Fibroblast of peridontal ligament (primary cell): ENCODE measurements at regions not wholly inside any gene's neighbourhood (a gene's known extent, or its start where the extent isn't known, plus 50 kb on each side); places are given as distances from the start of the nearest gene placed in this dataset.
A peak's percentile ranks its signal among the peaks of the same experiment; 100 is the strongest.

Source experiments
- DNase-seq: peaks from one replicate; pipeline ENCODE4 v3.0.0-alpha.2; 2010; ENCODE audit errors: extremely low read depth

DNA sequence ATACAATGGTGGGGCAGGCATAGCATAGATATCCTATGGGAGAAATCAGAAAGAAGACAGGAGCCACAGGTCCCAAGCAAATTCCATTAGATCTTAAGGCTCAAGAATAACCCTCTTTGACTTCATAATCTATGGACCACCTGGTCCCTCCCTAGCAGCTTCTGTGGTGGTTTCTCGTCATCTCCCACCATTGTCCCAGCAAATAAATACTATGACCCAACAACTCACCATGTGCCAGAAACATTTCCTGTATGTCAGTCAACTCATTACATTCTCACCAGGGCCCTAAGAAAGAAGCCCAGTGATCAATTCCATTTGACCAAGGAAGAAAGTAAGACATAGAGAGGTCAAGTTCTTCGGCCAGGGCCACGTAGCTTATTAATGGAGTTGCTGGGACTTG, 646.2 kb downstream of the VRK1 start:
- no peak for DNase-seq

DNA sequence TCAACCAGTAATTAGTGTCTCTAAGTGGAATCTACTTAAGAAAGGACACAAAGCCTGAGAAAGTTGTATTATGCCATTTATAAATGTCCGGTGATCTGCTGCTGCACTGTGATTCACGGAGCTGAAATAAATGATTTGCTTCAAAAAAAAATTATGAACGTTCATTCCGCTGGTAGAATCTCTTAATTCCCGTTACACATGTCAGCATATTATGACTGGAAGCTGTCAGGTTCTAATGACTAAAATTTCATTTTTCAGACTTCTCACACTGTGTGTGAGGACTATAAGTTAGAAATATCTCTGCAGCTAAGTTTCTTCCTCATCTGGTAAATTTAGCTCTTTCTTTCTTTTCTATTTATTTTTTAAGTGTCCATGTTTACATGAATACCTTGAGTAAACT, 647.1 kb downstream of the VRK1 start:
- no peak for DNase-seq

- DNase-seq: no peak
These were observed 648.2 kb downstream of the VRK1 start for GRCh38 chr14:97445367-97445766.

DNA sequence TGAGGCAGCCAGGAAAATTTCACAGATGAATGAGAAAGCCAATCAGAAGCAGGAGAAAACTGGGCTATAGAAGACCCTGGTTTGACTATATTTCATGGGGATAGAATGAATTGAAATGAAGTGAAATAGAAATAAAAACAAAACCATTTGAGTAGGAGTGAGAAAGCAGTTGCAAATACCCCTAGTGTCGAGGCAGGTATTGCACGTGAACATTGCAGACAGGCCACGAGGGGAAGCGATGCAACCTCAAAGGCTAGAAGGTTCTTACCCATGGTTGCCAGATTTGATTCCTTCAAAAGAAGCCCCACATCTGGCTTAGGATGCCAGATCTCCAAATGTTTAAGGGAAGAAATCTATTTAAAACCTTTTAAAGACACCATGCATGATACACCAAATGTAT, 648.9 kb downstream of the VRK1 start:
- no peak for DNase-seq

GRCh38 chr14:97452314-97452713, 655.1 kb downstream of the VRK1 start:
- DNase-seq: no peak

DNA sequence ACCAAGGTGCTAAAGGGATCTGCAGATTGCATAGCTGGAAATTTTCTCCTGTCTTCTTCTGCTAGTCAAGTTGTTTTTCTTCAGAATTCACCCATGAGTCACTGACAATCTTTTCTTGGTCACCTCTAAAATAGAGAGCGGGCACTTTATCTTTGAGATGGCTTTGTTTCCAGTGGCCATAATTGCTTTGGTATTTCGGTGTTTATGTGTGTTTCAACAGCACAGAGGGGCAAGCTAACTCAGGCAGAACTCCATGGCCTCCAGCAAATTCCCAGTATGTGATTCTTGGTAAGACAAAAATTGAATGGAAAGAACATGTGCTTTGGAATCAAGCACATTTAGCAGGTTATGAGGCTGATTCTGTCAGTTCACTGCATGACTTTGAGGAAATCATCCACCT, 656.8 kb downstream of the VRK1 start:
- DNase-seq: no peak

DNA sequence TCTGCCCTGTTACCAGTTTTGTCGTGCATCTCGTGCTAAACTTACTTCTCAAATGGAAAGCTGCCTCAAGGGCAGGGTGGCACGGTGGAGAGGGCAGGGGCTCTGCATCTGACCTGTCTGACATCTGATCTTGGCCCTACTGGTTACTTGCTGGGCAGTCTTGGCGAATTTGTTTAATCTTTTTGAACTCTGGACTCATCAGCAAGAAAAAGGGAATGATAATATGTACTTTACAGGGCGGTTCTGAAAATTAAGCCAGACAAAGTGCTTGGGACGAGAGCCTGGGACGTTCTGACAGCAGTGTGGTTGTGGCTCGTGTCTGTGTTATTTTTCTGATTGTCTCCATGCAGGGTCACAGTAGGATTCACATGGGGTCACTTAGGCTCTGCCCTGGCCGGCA, 659.3 kb downstream of the VRK1 start:
- DNase-seq: no peak

DNA sequence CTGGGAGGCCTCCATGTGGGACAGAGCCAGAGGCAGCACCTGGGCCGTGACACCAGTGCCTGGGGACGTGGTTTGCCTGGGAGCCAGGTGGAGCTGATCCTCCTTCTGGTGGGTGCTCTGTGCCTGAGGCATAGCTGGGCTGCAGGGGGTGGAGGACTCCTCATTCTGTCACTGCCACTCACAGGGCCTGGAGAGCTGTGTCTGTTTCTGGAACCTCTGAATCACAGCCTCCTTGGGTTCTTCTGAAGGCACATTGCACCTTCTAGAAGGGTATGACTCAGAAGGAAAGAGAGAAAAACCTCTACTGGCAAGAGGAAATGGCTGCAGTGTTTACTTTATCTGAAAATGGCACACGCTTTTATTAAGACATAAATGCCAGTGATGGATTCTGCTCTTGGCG, 659.8 kb downstream of the VRK1 start:
- peak; percentile 2 for DNase-seq

GRCh38 chr14:97457575-97458085, 660.4 kb downstream of the VRK1 start:
- no peak for DNase-seq

DNA sequence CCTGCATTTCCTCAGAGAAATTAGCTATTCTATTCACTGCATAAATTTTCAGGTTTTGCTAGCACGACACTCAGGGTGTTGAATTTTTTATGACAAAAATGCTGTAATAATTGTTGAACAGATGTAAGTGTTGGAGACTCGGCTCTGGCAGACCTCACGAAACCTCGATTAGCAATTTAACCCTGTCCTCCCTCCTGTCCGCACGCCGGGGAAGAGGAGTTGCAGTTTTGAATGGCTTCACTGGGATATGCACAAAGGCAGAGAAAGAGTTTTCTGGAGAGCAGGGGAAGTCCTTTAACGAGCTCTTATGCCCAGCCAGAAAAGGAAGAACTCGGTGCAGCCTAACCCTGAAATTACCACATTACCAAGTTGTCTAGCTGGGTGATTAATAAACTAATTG, 661.1 kb downstream of the VRK1 start:
- DNase-seq: no peak

DNA sequence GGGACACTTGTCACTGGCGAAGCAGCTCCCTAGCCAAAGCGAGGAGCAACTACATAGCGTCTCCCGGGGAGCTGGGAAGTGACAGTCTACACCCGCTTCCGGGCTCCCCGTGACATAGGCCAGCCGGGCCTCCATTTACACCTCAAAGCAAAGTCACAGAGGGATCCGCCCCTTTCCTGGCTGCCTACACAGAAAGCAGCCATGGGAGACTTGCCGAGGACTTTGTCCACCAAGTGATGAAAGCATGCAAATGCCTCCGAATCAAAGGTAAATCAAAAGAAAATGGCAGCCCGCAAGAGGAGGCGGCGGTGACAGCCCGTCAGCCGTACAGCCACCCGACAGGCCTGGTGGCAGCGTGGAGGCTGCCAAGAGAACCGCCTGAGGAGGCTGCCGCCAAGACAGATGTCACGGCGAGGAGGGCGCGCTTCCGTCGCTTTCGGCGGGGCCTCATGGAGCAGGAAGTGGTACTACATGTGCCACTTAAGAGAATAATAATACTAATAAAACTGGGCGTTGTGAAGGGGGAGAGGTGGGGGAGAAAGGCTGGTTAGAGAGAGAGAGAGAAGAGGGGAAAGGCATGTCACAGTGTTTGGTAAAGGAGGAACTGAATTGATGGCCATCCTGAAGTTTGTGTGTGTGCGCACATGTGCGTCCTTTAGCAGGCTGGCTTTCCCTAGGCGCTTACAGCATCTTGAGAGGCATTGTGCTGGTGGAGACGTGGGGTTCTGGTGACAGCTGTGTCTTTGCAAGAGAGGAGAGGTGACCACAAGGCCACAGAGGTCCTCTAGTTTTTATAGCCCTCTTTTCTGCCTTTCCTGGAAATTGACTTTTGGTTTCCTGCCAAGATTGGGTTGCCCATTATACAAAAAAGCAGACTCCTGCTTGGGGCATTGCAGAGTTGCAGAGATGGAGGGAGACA, 661.7 kb downstream of the VRK1 start:
- no peak for DNase-seq

- DNase-seq: no peak
These were observed 664.9 kb downstream of the VRK1 start for GRCh38 chr14:97462081-97462480.

- DNase-seq: no peak
These were observed 671.0 kb downstream of the VRK1 start for GRCh38 chr14:97468220-97468619.

DNA sequence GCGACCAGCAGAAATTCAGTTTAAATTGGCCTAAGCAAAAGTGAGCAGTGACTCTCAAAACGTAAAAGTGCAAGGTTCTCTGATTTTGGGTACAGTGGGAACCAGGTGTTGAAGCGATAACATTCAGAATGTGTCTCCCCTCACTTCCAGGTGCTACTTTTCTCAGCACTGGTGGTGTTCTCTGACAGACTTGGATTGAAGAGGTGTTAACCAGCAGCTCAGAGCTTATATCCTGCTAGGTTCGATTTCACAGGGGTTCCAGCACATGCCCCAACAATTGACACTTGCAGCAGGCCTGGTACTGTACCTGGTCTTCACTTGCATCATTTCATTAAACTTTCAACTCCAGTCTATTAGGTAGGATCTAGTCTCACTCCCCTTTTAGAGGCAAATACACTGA, 680.2 kb downstream of the VRK1 start:
- no peak for DNase-seq

- DNase-seq: no peak
These were observed 688.0 kb downstream of the VRK1 start for GRCh38 chr14:97485201-97485600.

DNA sequence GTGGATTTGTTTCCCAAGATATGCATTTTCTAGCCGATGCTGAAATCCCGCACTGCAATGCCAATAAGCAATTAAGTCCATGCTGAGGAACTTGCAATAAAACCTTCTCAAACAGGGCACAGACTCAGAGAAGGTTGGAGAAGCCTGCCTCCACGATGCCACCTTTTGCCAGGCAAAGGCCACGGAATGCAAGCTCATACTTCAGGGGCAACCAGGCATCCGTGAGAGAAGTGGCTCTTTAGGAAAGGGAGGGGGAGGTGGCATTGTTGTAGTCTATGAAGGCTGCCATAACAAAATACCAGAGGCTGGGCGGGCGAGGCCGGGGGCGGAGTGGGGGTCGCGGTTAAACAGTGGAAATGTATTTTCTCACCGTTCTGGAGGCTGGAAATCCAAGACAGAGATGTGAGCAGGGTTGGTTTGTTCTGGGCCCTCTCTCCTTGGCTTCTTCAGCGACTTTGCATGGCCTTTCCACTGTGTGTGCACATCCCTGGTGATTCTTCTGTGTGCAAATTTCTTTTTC, 689.5 kb downstream of the VRK1 start:
- DNase-seq: no peak

DNA sequence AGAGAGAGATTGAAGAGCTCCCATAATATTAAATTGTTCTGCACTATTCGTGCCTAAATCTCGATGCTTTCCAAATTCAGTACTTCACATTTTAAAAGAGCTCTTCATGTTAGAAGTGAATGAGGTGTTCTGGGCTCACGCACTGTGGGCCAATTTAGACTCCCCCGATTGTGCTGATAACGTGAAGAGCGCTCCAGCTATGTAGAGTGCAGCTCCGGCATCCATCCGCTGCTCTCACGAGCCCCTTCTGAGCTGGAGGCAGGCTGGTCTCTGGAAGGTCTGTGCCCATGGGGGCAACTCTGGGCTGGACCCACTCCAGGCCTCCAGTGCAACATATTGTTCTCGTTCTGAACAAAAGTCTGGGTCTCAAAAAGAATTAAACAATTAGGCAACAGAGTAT, 692.6 kb downstream of the VRK1 start:
- DNase-seq: no peak

GRCh38 chr14:97490521-97491070, 693.4 kb downstream of the VRK1 start:
- DNase-seq: no peak

GRCh38 chr14:97491697-97492096, 694.5 kb downstream of the VRK1 start:
- DNase-seq: no peak

DNA sequence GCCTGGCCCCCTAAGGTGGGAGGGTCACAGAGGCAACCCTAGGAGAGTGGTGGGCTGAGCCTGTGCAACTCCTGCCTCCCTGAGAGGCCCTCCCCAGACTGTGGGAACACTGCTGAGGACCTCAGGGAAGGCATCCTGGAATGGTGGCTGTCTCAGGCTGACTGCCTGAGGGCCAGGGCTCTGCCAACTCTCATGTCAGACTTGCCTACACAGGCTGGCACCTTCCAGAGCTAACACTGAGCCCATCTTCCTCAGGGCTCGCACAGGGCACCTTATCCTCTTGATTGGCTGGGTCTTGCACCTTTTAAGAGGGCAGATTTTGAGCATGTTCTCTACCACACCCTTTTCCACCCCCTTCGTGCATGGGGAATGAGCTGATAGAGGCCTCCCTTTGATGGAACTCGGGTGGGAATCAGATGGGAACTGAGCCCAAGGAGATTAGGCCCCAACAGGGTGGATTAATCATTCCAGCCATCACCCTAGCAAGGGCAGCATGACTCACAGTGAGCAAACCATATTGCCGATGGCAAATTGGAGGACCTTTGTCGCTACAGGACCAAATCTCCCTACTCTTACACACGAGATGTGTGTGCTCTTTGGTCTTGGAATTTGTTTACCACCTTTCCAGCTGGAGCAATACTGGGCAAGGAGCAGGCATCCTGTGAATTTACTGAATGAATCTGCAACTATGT, 702.8 kb downstream of the VRK1 start:
- no peak for DNase-seq

GRCh38 chr14:97506626-97507025, 709.4 kb downstream of the VRK1 start:
- DNase-seq: no peak

GRCh38 chr14:97513891-97514290, 716.7 kb downstream of the VRK1 start:
- DNase-seq: no peak
